GM23248 (cell line): ENCODE measurements at regions not wholly inside any gene's neighbourhood (a gene's known extent, or its start where the extent isn't known, plus 50 kb on each side); places are given as distances from the start of the nearest gene placed in this dataset.

ENCODE experiments used
- DNase-seq: peaks from one replicate; pipeline ENCODE4 v3.0.0-alpha.2; 2015
- H2AFZ ChIP-seq: fragments of 200-600 bp; sonication (generic); 2 replicates; pipeline ENCODE4 v1.6.1; 2016; ENCODE audit warnings: antibody characterized with exemption
- H3F3A ChIP-seq: fragments of 200-600 bp; sonication (generic); 2 replicates; pipeline ENCODE4 v1.6.1; 2016; ENCODE audit warnings: mild to moderate bottlenecking, antibody characterized with exemption, mixed run types; ENCODE audit not compliant: insufficient read depth
- H3K27ac ChIP-seq: fragments of 200-600 bp; sonication (generic); 2 replicates; pipeline ENCODE4 v1.5.1; 2016; ENCODE audit warnings: mild to moderate bottlenecking
- H3K27me3 ChIP-seq: fragments of 200-600 bp; sonication (generic); replicated peaks from 2 replicates; pipeline ENCODE4 v1.6.1; 2016; ENCODE audit warnings: mild to moderate bottlenecking; ENCODE audit not compliant: insufficient read depth
- H3K36me3 ChIP-seq: fragments of 200-600 bp; sonication (generic); 2 replicates; pipeline ENCODE4 v1.6.1; 2016; ENCODE audit warnings: low read depth, mild to moderate bottlenecking
- H3K4me1 ChIP-seq: fragments of 200-600 bp; sonication (generic); 2 replicates; pipeline ENCODE4 v1.6.1; 2016; ENCODE audit warnings: mild to moderate bottlenecking; ENCODE audit not compliant: insufficient read depth
- H3K4me2 ChIP-seq: fragments of 200-600 bp; sonication (generic); one replicate; pipeline ENCODE4 v1.6.1; 2016; ENCODE audit warnings: mild to moderate bottlenecking; ENCODE audit not compliant: unreplicated experiment
- H3K4me3 ChIP-seq: fragments of 200-600 bp; sonication (generic); 2 replicates; pipeline ENCODE4 v1.5.1; 2016; ENCODE audit warnings: mild to moderate bottlenecking
- H3K79me2 ChIP-seq: fragments of 200-600 bp; sonication (generic); 2 replicates; pipeline ENCODE4 v1.6.1; 2016; ENCODE audit warnings: mild to moderate bottlenecking; ENCODE audit not compliant: insufficient read depth
- H3K9ac ChIP-seq: fragments of 200-600 bp; sonication (generic); 2 replicates; pipeline ENCODE4 v1.6.1; 2016; ENCODE audit warnings: mild to moderate bottlenecking
- H3K9me2 ChIP-seq: fragments of 200-600 bp; sonication (generic); 2 replicates; pipeline ENCODE4 v1.6.1; 2016; ENCODE audit warnings: mixed run types, mild to moderate bottlenecking, moderate library complexity; ENCODE audit not compliant: insufficient read depth
- H3K9me3 ChIP-seq: fragments of 200-600 bp; sonication (generic); one replicate; pipeline ENCODE4 v1.6.1; 2017; ENCODE audit warnings: low read depth
- H4K20me1 ChIP-seq: fragments of 200-600 bp; sonication (generic); 2 replicates; pipeline ENCODE4 v1.6.0; 2016; ENCODE audit not compliant: insufficient read depth
- EZH2 ChIP-seq: fragments of 200-600 bp; sonication (generic); IDR thresholded peaks from 2 replicates; pipeline ENCODE4 v1.6.1; 2018; ENCODE audit warnings: antibody characterized with exemption, mild to moderate bottlenecking; ENCODE audit not compliant: insufficient read depth, poor library complexity, severe bottlenecking
- EZH2phosphoT487 ChIP-seq: fragments of 200-600 bp; sonication (generic); IDR thresholded peaks from 2 replicates; pipeline ENCODE4 v1.6.1; 2018; ENCODE audit warnings: antibody characterized with exemption, moderate library complexity, mild to moderate bottlenecking, low read depth; ENCODE audit not compliant: insufficient read depth
- WGBS, 2 experiments: methylation state at CpG; one replicate each; pipeline ENCODE4 v1.1.6; 2015 to 2017; ENCODE audit warnings: low lambda C conversion rate in 2 of 2, low coverage in 1 of 2; ENCODE audit errors: missing lambda C conversion rate in 2 of 2; 5-methylcytosine and 5-hydroxymethylcytosine counted together
- in situ Hi-C: fragments of 300-500 bp; cut with MboI; formaldehyde crosslinking; loops from 2 replicates; pipeline ENCODE4 v1.15.0; 2020

GRCh38 chr16:75792771-75793492, 66.6 kb upstream of the CPHXL start:
- Histone ChIP-seq H3K27ac (no peak overlapping the region), H3K36me3 (no peaks in the 10 kb centered on the region), H3F3A (no peaks in the 10 kb centered on the region), H3K4me2 (no peak overlapping the region), H3K4me3 (no peak overlapping the region), H3K79me2 (no peaks in the 10 kb centered on the region), H3K9ac (no peak overlapping the region), H3K9me3 (no peaks in the 10 kb centered on the region), H4K20me1 (no peaks in the 10 kb centered on the region), H2AFZ (no peak overlapping the region), H3K27me3 (no peaks in the 10 kb centered on the region), H3K4me1 (no peaks in the 10 kb centered on the region), H3K9me2 (no peaks in the 10 kb centered on the region)
- in situ Hi-C loops: loop anchor here (25.0 kb wide), 1 partner anchor 869 kb away; no protein-coding TSS in a partner anchor
- no peak for DNase-seq
- WGBS, 2 experiments: 62% methylated on average over 7 of the region's 7 CpGs
- TF ChIP-seq EZH2 (no peak), EZH2phosphoT487 (no peak)

- 18 to 20% methylated on average over 4 of the region's 4 CpGs for whole genome bisulfite sequencing, 2 experiments
- Histone ChIP-seq H3K27me3 (no peaks in the 10 kb centered on the region), H3K4me1 (no peaks in the 10 kb centered on the region), H3K36me3 (no peaks in the 10 kb centered on the region), H3K79me2 (no peaks in the 10 kb centered on the region), H3K27ac (no peak overlapping the region), H2AFZ (no peak overlapping the region), H3K9me2 (no peaks in the 10 kb centered on the region), H3K9me3 (no peaks in the 10 kb centered on the region), H3K4me3 (no peak overlapping the region), H4K20me1 (no peaks in the 10 kb centered on the region), H3K4me2 (no peak overlapping the region), H3F3A (no peaks in the 10 kb centered on the region), H3K9ac (no peak overlapping the region)
- in situ Hi-C loops: loop anchor here (25.0 kb wide), 1 partner anchor 869 kb away; no protein-coding TSS in a partner anchor
- DNase-seq: no peak
- TF ChIP-seq EZH2: no peak
- TF ChIP-seq EZH2phosphoT487: no peak
Measured at GRCh38 chr16:75793641-75794040, 67.4 kb upstream of the CPHXL start.

GRCh38 chr16:75794426-75794825, 68.1 kb upstream of the CPHXL start:
- Histone ChIP-seq H3K27me3 (no peaks in the 10 kb centered on the region), H3K27ac (no peak overlapping the region), H3K36me3 (no peaks in the 10 kb centered on the region), H3K4me1 (no peaks in the 10 kb centered on the region), H3K9ac (no peak overlapping the region), H3K9me3 (no peaks in the 10 kb centered on the region), H3F3A (no peaks in the 10 kb centered on the region), H3K4me3 (no peak overlapping the region), H4K20me1 (no peaks in the 10 kb centered on the region), H2AFZ (no peak overlapping the region), H3K4me2 (no peak overlapping the region), H3K79me2 (no peaks in the 10 kb centered on the region), H3K9me2 (no peaks in the 10 kb centered on the region)
- DNase-seq: no peak
- WGBS, 2 experiments: 35% methylated on average over 4 of the region's 4 CpGs
- no peak for TF ChIP-seq EZH2phosphoT487
- no peak for TF ChIP-seq EZH2
- in situ Hi-C loops: loop anchor here (25.0 kb wide), 1 partner anchor 868 kb away; no protein-coding TSS in a partner anchor

GRCh38 chr16:75798714-75799113, 72.4 kb upstream of the CPHXL start:
- H3K9me2 ChIP-seq: no peaks in the 10 kb centered on the region
- no peak overlapping the region for H2AFZ ChIP-seq
- H3F3A ChIP-seq: no peaks in the 10 kb centered on the region
- no peaks in the 10 kb centered on the region for H3K4me1 ChIP-seq
- 33 to 36% methylated on average over 4 of the region's 4 CpGs for WGBS, 2 experiments
- no peak overlapping the region for H3K27ac ChIP-seq
- H3K36me3 ChIP-seq: no peaks in the 10 kb centered on the region
- no peaks in the 10 kb centered on the region for H4K20me1 ChIP-seq
- H3K79me2 ChIP-seq: no peaks in the 10 kb centered on the region
- no peaks in the 10 kb centered on the region for H3K27me3 ChIP-seq
- H3K9ac ChIP-seq: no peak overlapping the region
- in situ Hi-C loops: loop anchor here (25.0 kb wide), 1 partner anchor 864 kb away; no protein-coding TSS in a partner anchor
- no peak for DNase-seq
- no peak overlapping the region for H3K4me2 ChIP-seq
- TF ChIP-seq EZH2 (no peak), EZH2phosphoT487 (no peak)
- no peaks in the 10 kb centered on the region for H3K9me3 ChIP-seq
- no peak overlapping the region for H3K4me3 ChIP-seq
